K562 (cell line): ENCODE measurements at regions not wholly inside any gene's neighbourhood (a gene's known extent, or its start where the extent isn't known, plus 50 kb on each side); places are given as distances from the start of the nearest gene placed in this dataset.
A peak's percentile ranks its signal among the peaks of the same experiment; 100 is the strongest.

Experiments
- ATAC-seq: fragments of 200-7000 bp; cut with Tn5 transposase; 3 replicates; pipeline ENCODE4 v1.9.1; 2020; ENCODE audit warnings: moderate library complexity
- BruUV-seq: library from RNA; stranded (reverse); fragments of 400-500 nt; replicated peaks from 2 replicates; lab custom pipeline; 2021; lab: Mats Ljungman, UMichigan
- CTCF ChIA-PET: fragments of 300-600 bp; formaldehyde crosslinking; extraction: SDS; loops from one replicate; lab custom pipeline; 2021; ENCODE audit warnings: low intra/inter-chr PET ratio; lab: Yijun Ruan, JAX
- POLR2A ChIA-PET: fragments of 300-600, 350-650 bp; sonication (Branson Sonifier 250); formaldehyde crosslinking; extraction: SDS; loops from one replicate; lab custom pipeline; 2021; ENCODE audit warnings: antibody characterized with exemption, inconsistent platforms; lab: Yijun Ruan, JAX
- DNase-seq, 4 experiments: peaks; one replicate each; pipeline versions ENCODE4 v3.0.0 to v3.0.0-alpha.2; 2011 to 2018; ENCODE audit warnings: low spot score in 3 of 4, mixed read lengths in 3 of 4; ENCODE audit errors: extremely low read depth in 1 of 4
- FAIRE-seq: peaks from 2 replicates; lab custom pipeline; 2011; peaks lifted over from hg19 to GRCh38; lab: Jason Lieb, UNC
- H2AFZ ChIP-seq: 2 replicates; pipeline ENCODE4 v1.6.0; 2011; ENCODE audit warnings: low read depth, low read length, control low read depth, inconsistent platforms
- H3K27ac ChIP-seq: fragments of 200-600 bp; 3 replicates; pipeline ENCODE4 v1.8.0; 2011; ENCODE audit warnings: low read depth, mild to moderate bottlenecking, control low read depth, inconsistent platforms, low read length, moderate library complexity, mixed read lengths; ENCODE audit errors: extremely low read depth
- H3K27me3 ChIP-seq, 2 experiments: fragments of 300-600 bp in 1 of 2; 2 replicates in 1 of 2; 3 replicates in 1 of 2; pipeline versions ENCODE4 v1.6.0 to v1.8.0; 2011; ENCODE audit warnings: inconsistent platforms in 2 of 2, low read length in 2 of 2, mild to moderate bottlenecking in 1 of 2, mixed read lengths in 1 of 2, moderate library complexity in 1 of 2; ENCODE audit not compliant: control insufficient read depth in 2 of 2, insufficient read depth in 2 of 2
- H3K36me3 ChIP-seq: fragments of 300-600 bp; 3 replicates; pipeline ENCODE4 v1.8.0; 2011; ENCODE audit warnings: mild to moderate bottlenecking, low read length, inconsistent platforms; ENCODE audit not compliant: control insufficient read depth, insufficient read depth
- H3K4me1 ChIP-seq, 2 experiments: fragments of 200-600 bp in 1 of 2; replicated peaks in 1 of 2; 2 replicates in 1 of 2; 3 replicates in 1 of 2; pipeline versions ENCODE4 v1.5.1 to v1.8.0; 2011; ENCODE audit warnings: inconsistent platforms in 2 of 2, low read length in 2 of 2, mild to moderate bottlenecking in 1 of 2, mixed read lengths in 1 of 2, moderate library complexity in 1 of 2; ENCODE audit not compliant: control insufficient read depth in 2 of 2, insufficient read depth in 2 of 2
- H3K4me2 ChIP-seq: 2 replicates; pipeline ENCODE4 v1.6.1; 2011; ENCODE audit warnings: low read length, control low read depth, inconsistent platforms, mixed read lengths; ENCODE audit not compliant: insufficient read depth
- H3K4me3 ChIP-seq: fragments of 200-600 bp; sonication (generic), shearing (Covaris generic); 2 replicates; pipeline ENCODE4 v1.5.1; 2016; ENCODE audit warnings: control low read depth, inconsistent platforms
- H3K79me2 ChIP-seq: fragments of 200-600 bp; 3 replicates; pipeline ENCODE4 v1.8.0; 2011; ENCODE audit warnings: low read length, inconsistent platforms; ENCODE audit not compliant: control insufficient read depth, insufficient read depth
- H3K9ac ChIP-seq, 2 experiments: 2 replicates each; pipeline versions ENCODE4 v1.6.0 to v1.6.1; 2011; ENCODE audit warnings: low read depth in 2 of 2, low read length in 2 of 2, control low read depth in 1 of 2, inconsistent platforms in 1 of 2, mild to moderate bottlenecking in 1 of 2, mixed read lengths in 1 of 2; ENCODE audit not compliant: insufficient read depth in 1 of 2
- H3K9me1 ChIP-seq: one replicate; pipeline ENCODE4 v1.6.0; 2011; ENCODE audit warnings: inconsistent platforms, mild to moderate bottlenecking, low read length, moderate library complexity; ENCODE audit not compliant: control insufficient read depth, insufficient read depth
- H3K9me3 ChIP-seq: replicated peaks from 2 replicates; pipeline ENCODE4 v1.5.1; 2011; ENCODE audit warnings: low read depth, low read length, inconsistent platforms; ENCODE audit not compliant: control insufficient read depth, insufficient read depth
- H4K20me1 ChIP-seq: replicated peaks from 2 replicates; pipeline ENCODE4 v1.6.1; 2011; ENCODE audit warnings: low read length, inconsistent platforms, mixed read lengths; ENCODE audit not compliant: control insufficient read depth, insufficient read depth
- E2F8 ChIP-seq: fragments of 450-650 bp; IDR thresholded peaks from 2 replicates; pipeline ENCODE4 v1.7.1; 2018; ENCODE audit warnings: mild to moderate bottlenecking, low read depth; ENCODE audit not compliant: partially characterized antibody
- IFI16 ChIP-seq: fragments of 250-450 bp; sonication (Bioruptor Pico); IDR thresholded peaks from 2 replicates; pipeline ENCODE4 v2.1.2; 2022; ENCODE audit warnings: mild to moderate bottlenecking, inconsistent platforms
- NONO ChIP-seq, 2 experiments: fragments of 200-400 bp in 1 of 2; fragments of 450-650 bp in 1 of 2; formaldehyde crosslinking in 1 of 2; IDR thresholded peaks; 2 replicates each; pipeline ENCODE4 v1.6.1; 2017; ENCODE audit warnings: low read depth in 2 of 2, mild to moderate bottlenecking in 2 of 2, moderate library complexity in 2 of 2, low read length in 1 of 2
- PRDM10 ChIP-seq: fragments of 450-650 bp; IDR thresholded peaks from 2 replicates; pipeline ENCODE4 v1.6.1; 2018; ENCODE audit not compliant: partially characterized antibody
- STAG1 ChIP-seq: sonication (generic); formaldehyde crosslinking; IDR thresholded peaks from 2 replicates; pipeline ENCODE4 v1.5.0; 2020; ENCODE audit warnings: missing genetic modification reagents, borderline replicate concordance
- ZNF280B ChIP-seq: fragments of 250-450 bp; sonication (Bioruptor Pico); IDR thresholded peaks from 2 replicates; pipeline ENCODE4 v1.5.1; 2021; ENCODE audit warnings: mild to moderate bottlenecking
- ZNF57 ChIP-seq: fragments of 450-650 bp; formaldehyde crosslinking; IDR thresholded peaks from 2 replicates; pipeline ENCODE4 v1.4.0; 2020; ENCODE audit warnings: mild to moderate bottlenecking, moderate library complexity
- WGBS: fragments of 100-300 bp; shearing (Covaris generic); methylation state at CpG from one replicate; pipeline ENCODE4 v1.1.6; 2016; ENCODE audit warnings: low coverage, mixed read lengths; ENCODE audit not compliant: insufficient coverage; ENCODE audit errors: missing lambda C conversion rate; 5-methylcytosine and 5-hydroxymethylcytosine counted together
- in situ Hi-C: fragments of 300-500 bp; cut with MboI; formaldehyde crosslinking; loops from 4 replicates; pipeline ENCODE4 v1.15.0; 2018; ENCODE audit warnings: inconsistent platforms, mixed read lengths
- intact Hi-C: fragments of 100-400 bp; cut with micrococcal nuclease; formaldehyde crosslinking; loops from 2 replicates; pipeline ENCODE4 v1.14.2; 2022

GRCh38 chr5:88394536-88395175 lies 126.0 kb upstream of the TMEM161B start (continued):
- TF ChIP-seq NONO (IDR thresholded peaks at IDR 0.05; ENCODE audit: low read depth in 2 of 2, low read length in 1 of 2) (no peak), ZNF57 (CRISPR knock-in tag) (no peak), ZNF280B (CRISPR knock-in tag) (no peak), STAG1 (CRISPR knock-in tag) (no peak)

GRCh38 chr5:88393716-88394535 lies 125.3 kb upstream of the TMEM161B start:
- H2AFZ ChIP-seq, result 0 out of 2 replicates have a peak overlapping the region, but pooled peaks have one; percentile 22
- intact Hi-C loops, result no loop called here
- no peak for DNase-seq
- ChIA-PET CTCF (no interaction called here), POLR2A (interaction anchor here (0.8 kb wide), 1 partner anchor 203 kb away, joined by 3 read pairs; no protein-coding TSS in a partner anchor)
- 13% methylated on average over 7 of the region's 7 CpGs for WGBS
- no peaks in the 10 kb centered on the region for H3K9me1 ChIP-seq
- no peaks in the 10 kb centered on the region for H3K36me3 ChIP-seq
- FAIRE-seq, result no peak
- BruUV-seq, result no TSS peak
- no peak overlapping the region for H3K4me2 ChIP-seq
- no peak overlapping the region for H3K9ac ChIP-seq
- in situ Hi-C loops, result no loop called here
- H3K27ac ChIP-seq, result no peak overlapping the region
- no peak for ATAC-seq
- H3K4me3 ChIP-seq, result no peak overlapping the region
- no peaks in the 10 kb centered on the region for H3K79me2 ChIP-seq
- H3K9me3 ChIP-seq, result no peaks in the 10 kb centered on the region
- H3K4me1 ChIP-seq, result no peaks in the 10 kb centered on the region; a peak in 2 of 5 replicates
- no peaks in the 10 kb centered on the region for H3K27me3 ChIP-seq
- H4K20me1 ChIP-seq, result no peaks in the 10 kb centered on the region
- TF ChIP-seq PRDM10 (no peak), E2F8 (no peak), IFI16 (CRISPR knock-in tag) (no peak)
